ENCODE measurements at regions not wholly inside any gene's neighbourhood (a gene's known extent, or its start where the extent isn't known, plus 50 kb on each side); places are given as distances from the start of the nearest gene placed in this dataset.

DNA sequence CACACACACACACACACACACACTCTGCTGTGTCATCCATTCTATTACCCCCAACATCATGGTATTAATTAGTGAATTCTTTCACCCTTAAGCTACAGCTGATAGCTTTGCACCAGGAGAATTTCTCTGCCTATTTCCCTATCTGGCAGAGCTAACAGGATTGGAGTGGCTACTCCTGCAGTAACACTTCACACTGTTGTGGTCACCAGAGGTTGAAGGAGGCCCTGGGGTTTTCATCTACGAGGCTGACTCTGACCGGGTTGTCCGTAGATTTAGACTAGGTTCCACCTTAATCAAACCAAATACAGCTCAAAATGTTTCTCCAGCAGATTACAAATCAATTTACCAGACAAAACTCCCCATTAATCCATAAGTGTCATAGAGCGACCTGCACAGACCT lies 69.2 kb upstream of the RIPOR2 start:
- TF ChIP-seq FOXM1 (IDR thresholded peaks at IDR 0.05; ENCODE audit: borderline replicate concordance, low read depth) (no peak), ZBTB7A (IDR thresholded peaks at IDR 0.05; ENCODE audit: low read depth) (no peak), EP300 (IDR thresholded peaks at IDR 0.05; ENCODE audit: borderline replicate concordance) (no peak), CREB1 (IDR thresholded peaks at IDR 0.05; ENCODE audit: low read depth) (no peak), CEBPB (IDR thresholded peaks at IDR 0.05) (no peak), EGR1 (IDR thresholded peaks at IDR 0.05) (no peak), YY1 (IDR thresholded peaks at IDR 0.05; ENCODE audit: low read depth) (no peak), TCF12 (IDR thresholded peaks at IDR 0.05; ENCODE audit: low read depth) (no peak), NFIC (IDR thresholded peaks at IDR 0.05) (no peak), TAF1 (IDR thresholded peaks at IDR 0.05; ENCODE audit: low read depth) (no peak), RAD21 (IDR thresholded peaks at IDR 0.05; ENCODE audit: low read depth) (no peak), REST (IDR thresholded peaks at IDR 0.05; ENCODE audit: low read depth) (no peak), TEAD4 (IDR thresholded peaks at IDR 0.05) (no peak)
- TF ChIP-seq, protein P1, sequence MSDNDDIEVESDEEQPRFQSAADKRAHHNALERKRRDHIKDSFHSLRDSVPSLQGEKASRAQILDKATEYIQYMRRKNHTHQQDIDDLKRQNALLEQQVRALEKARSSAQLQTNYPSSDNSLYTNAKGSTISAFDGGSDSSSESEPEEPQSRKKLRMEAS (IDR thresholded peaks at IDR 0.05): no peak
- TF ChIP-seq, protein P2, sequence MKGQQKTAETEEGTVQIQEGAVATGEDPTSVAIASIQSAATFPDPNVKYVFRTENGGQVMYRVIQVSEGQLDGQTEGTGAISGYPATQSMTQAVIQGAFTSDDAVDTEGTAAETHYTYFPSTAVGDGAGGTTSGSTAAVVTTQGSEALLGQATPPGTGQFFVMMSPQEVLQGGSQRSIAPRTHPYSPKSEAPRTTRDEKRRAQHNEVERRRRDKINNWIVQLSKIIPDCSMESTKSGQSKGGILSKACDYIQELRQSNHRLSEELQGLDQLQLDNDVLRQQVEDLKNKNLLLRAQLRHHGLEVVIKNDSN (IDR thresholded peaks at IDR 0.05): no peak

- no peak for TF ChIP-seq TEAD4 (IDR thresholded peaks at IDR 0.05)
- TF ChIP-seq ZBTB7A (IDR thresholded peaks at IDR 0.05; ENCODE audit: low read depth): no peak
- no peak for TF ChIP-seq FOXM1 (IDR thresholded peaks at IDR 0.05; ENCODE audit: borderline replicate concordance, low read depth)
- TF ChIP-seq CREB1 (IDR thresholded peaks at IDR 0.05; ENCODE audit: low read depth): no peak
- no peak for TF ChIP-seq TAF1 (IDR thresholded peaks at IDR 0.05; ENCODE audit: low read depth)
- no peak for TF ChIP-seq NFIC (IDR thresholded peaks at IDR 0.05)
- TF ChIP-seq EGR1 (IDR thresholded peaks at IDR 0.05): no peak
- no peak for TF ChIP-seq RAD21 (IDR thresholded peaks at IDR 0.05; ENCODE audit: low read depth)
- no peak for TF ChIP-seq EP300 (IDR thresholded peaks at IDR 0.05; ENCODE audit: borderline replicate concordance)
- no peak for TF ChIP-seq CEBPB (IDR thresholded peaks at IDR 0.05)
- no peak for TF ChIP-seq TCF12 (IDR thresholded peaks at IDR 0.05; ENCODE audit: low read depth)
- TF ChIP-seq, protein P2 (IDR thresholded peaks at IDR 0.05): no peak
- no peak for TF ChIP-seq YY1 (IDR thresholded peaks at IDR 0.05; ENCODE audit: low read depth)
- TF ChIP-seq, protein P1 (IDR thresholded peaks at IDR 0.05): no peak
- TF ChIP-seq REST (IDR thresholded peaks at IDR 0.05; ENCODE audit: low read depth): no peak
Measured at GRCh38 chr6:25006075-25006474, 70.3 kb upstream of the RIPOR2 start.

- no peak for TF ChIP-seq TEAD4 (IDR thresholded peaks at IDR 0.05)
- TF ChIP-seq YY1 (IDR thresholded peaks at IDR 0.05; ENCODE audit: low read depth): no peak
- no peak for TF ChIP-seq NFIC (IDR thresholded peaks at IDR 0.05)
- no peak for TF ChIP-seq CEBPB (IDR thresholded peaks at IDR 0.05)
- no peak for TF ChIP-seq FOXM1 (IDR thresholded peaks at IDR 0.05; ENCODE audit: borderline replicate concordance, low read depth)
Measured at GRCh38 chr6:25006565-25007001, 70.8 kb upstream of the RIPOR2 start.

GRCh38 chr6:25007269-25007699 lies 71.5 kb upstream of the RIPOR2 start:
- TF ChIP-seq TEAD4 (IDR thresholded peaks at IDR 0.05) (no peak), TAF1 (IDR thresholded peaks at IDR 0.05; ENCODE audit: low read depth) (no peak), EGR1 (IDR thresholded peaks at IDR 0.05) (no peak), REST (IDR thresholded peaks at IDR 0.05; ENCODE audit: low read depth) (no peak), EP300 (IDR thresholded peaks at IDR 0.05; ENCODE audit: borderline replicate concordance) (no peak), ZBTB7A (IDR thresholded peaks at IDR 0.05; ENCODE audit: low read depth) (no peak), CREB1 (IDR thresholded peaks at IDR 0.05; ENCODE audit: low read depth) (no peak), NFIC (IDR thresholded peaks at IDR 0.05) (no peak), YY1 (IDR thresholded peaks at IDR 0.05; ENCODE audit: low read depth) (no peak), TCF12 (IDR thresholded peaks at IDR 0.05; ENCODE audit: low read depth) (no peak), CEBPB (IDR thresholded peaks at IDR 0.05) (no peak), FOXM1 (IDR thresholded peaks at IDR 0.05; ENCODE audit: borderline replicate concordance, low read depth) (no peak), RAD21 (IDR thresholded peaks at IDR 0.05; ENCODE audit: low read depth) (no peak)
- TF ChIP-seq, protein P1 (IDR thresholded peaks at IDR 0.05): no peak
- TF ChIP-seq, protein P2 (IDR thresholded peaks at IDR 0.05): no peak
